Uterus (tissue), 2 donors: ENCODE measurements at regions not wholly inside any gene's neighbourhood (a gene's known extent, or its start where the extent isn't known, plus 50 kb on each side); places are given as distances from the start of the nearest gene placed in this dataset.

Experiments used
- CTCF ChIP-seq, 4 experiments: fragments of 200-600 bp in 2 of 4; fragments of 450-650 bp in 2 of 4; sonication (generic) in 2 of 4; IDR thresholded peaks; one replicate each; pipeline ENCODE4 v1.5.1; 2016 to 2019; ENCODE audit warnings: antibody characterized with exemption in 4 of 4, mild to moderate bottlenecking in 2 of 4, moderate library complexity in 1 of 4
- POLR2A ChIP-seq, 2 donors: fragments of 450-650 bp; IDR thresholded peaks; one replicate each; pipeline ENCODE4 v1.6.1; 2016; ENCODE audit warnings: antibody characterized with exemption in 2 of 2, mild to moderate bottlenecking in 1 of 2, moderate library complexity in 1 of 2

GRCh38 chr7:106457678-106458077 lies 172.9 kb upstream of the NAMPT start:
- TF ChIP-seq CTCF (IDR thresholded peaks at IDR 0.05) (no peak), POLR2A (IDR thresholded peaks at IDR 0.05) (no peak)
